Activated naive CD8-positive, alpha-beta T cell treated with anti-CD3 and anti-CD28 coated beads, Interleukin-2, amount 50 U/mL, for 24 hours (primary cell): ENCODE measurements at regions not wholly inside any gene's neighbourhood (a gene's known extent, or its start where the extent isn't known, plus 50 kb on each side); places are given as distances from the start of the nearest gene placed in this dataset.

Source experiments
- ATAC-seq: fragments of 150-1000 bp; cut with Tn5 transposase; one replicate; pipeline ENCODE4 v1.10.0; 2021
- DNase-seq: peaks from one replicate; pipeline ENCODE4 v3.0.0; 2021
- H3K27ac Mint-ChIP-seq: one replicate; pipeline ENCODE4 v1.8.0; 2021; ENCODE audit warnings: mild to moderate bottlenecking, mixed read lengths
- H3K27me3 Mint-ChIP-seq: one replicate; pipeline ENCODE4 v1.8.0; 2021; ENCODE audit warnings: mixed read lengths
- H3K36me3 Mint-ChIP-seq: one replicate; pipeline ENCODE4 v1.8.0; 2021; ENCODE audit warnings: low read depth, mixed read lengths
- H3K4me1 Mint-ChIP-seq: one replicate; pipeline ENCODE4 v1.8.0; 2021; ENCODE audit warnings: mixed read lengths
- H3K4me3 Mint-ChIP-seq: one replicate; pipeline ENCODE4 v1.8.0; 2021; ENCODE audit warnings: mild to moderate bottlenecking, moderate library complexity, mixed read lengths
- H3K9me3 Mint-ChIP-seq: one replicate; pipeline ENCODE4 v1.8.0; 2021; ENCODE audit warnings: mixed read lengths

- Mint-ChIP-seq H3K9me3 (no peaks in the 10 kb centered on the region), H3K27me3 (no peaks in the 10 kb centered on the region), H3K27ac (no peak overlapping the region), H3K4me1 (no peaks in the 10 kb centered on the region), H3K36me3 (no peaks in the 10 kb centered on the region), H3K4me3 (no peak overlapping the region)
- ATAC-seq (no peak), DNase-seq (no peak)
Measured at GRCh38 chr3:117887901-117888300, 1146.7 kb downstream of the IGSF11 start.

- Mint-ChIP-seq H3K27ac (no peak overlapping the region), H3K9me3 (no peaks in the 10 kb centered on the region), H3K4me1 (no peaks in the 10 kb centered on the region), H3K36me3 (no peaks in the 10 kb centered on the region), H3K27me3 (no peaks in the 10 kb centered on the region), H3K4me3 (no peak overlapping the region)
- ATAC-seq (no peak), DNase-seq (no peak)
Measured at GRCh38 chr3:117892431-117892841, 1142.2 kb downstream of the IGSF11 start.

- Mint-ChIP-seq H3K9me3 (peaks cover 5% of the 10 kb centered on the region), H3K4me1 (no peaks in the 10 kb centered on the region), H3K36me3 (no peaks in the 10 kb centered on the region), H3K4me3 (no peak overlapping the region), H3K27me3 (no peaks in the 10 kb centered on the region), H3K27ac (no peak overlapping the region)
- DNase-seq, result no peak
- no peak for ATAC-seq
Measured at GRCh38 chr3:117893001-117893400, 1141.6 kb downstream of the IGSF11 start.

GRCh38 chr3:117893638-117894037 lies 1141.0 kb downstream of the IGSF11 start:
- no peaks in the 10 kb centered on the region for H3K36me3 Mint-ChIP-seq
- H3K9me3 Mint-ChIP-seq, result peaks cover 7% of the 10 kb centered on the region
- no peak overlapping the region for H3K27ac Mint-ChIP-seq
- ATAC-seq (no peak), DNase-seq (no peak)
- H3K4me3 Mint-ChIP-seq, result no peak overlapping the region
- no peaks in the 10 kb centered on the region for H3K27me3 Mint-ChIP-seq
- H3K4me1 Mint-ChIP-seq, result no peaks in the 10 kb centered on the region

GRCh38 chr3:117898722-117899522 lies 1135.7 kb downstream of the IGSF11 start:
- H3K9me3 Mint-ChIP-seq, result peaks cover 15% of the 10 kb centered on the region
- DNase-seq (no peak), ATAC-seq (no peak)
- H3K36me3 Mint-ChIP-seq, result no peaks in the 10 kb centered on the region
- H3K4me1 Mint-ChIP-seq, result no peaks in the 10 kb centered on the region
- no peak overlapping the region for H3K4me3 Mint-ChIP-seq
- H3K27me3 Mint-ChIP-seq, result no peaks in the 10 kb centered on the region
- no peak overlapping the region for H3K27ac Mint-ChIP-seq

GRCh38 chr3:117903226-117903625 lies 1131.4 kb downstream of the IGSF11 start:
- Mint-ChIP-seq H3K9me3 (peaks cover 8% of the 10 kb centered on the region), H3K27ac (no peak overlapping the region), H3K4me1 (no peaks in the 10 kb centered on the region), H3K27me3 (no peaks in the 10 kb centered on the region), H3K36me3 (no peaks in the 10 kb centered on the region), H3K4me3 (no peak overlapping the region)
- no peak for DNase-seq
- no peak for ATAC-seq

- Mint-ChIP-seq H3K4me1 (no peaks in the 10 kb centered on the region), H3K27ac (no peak overlapping the region), H3K27me3 (no peaks in the 10 kb centered on the region), H3K4me3 (no peak overlapping the region), H3K36me3 (no peaks in the 10 kb centered on the region), H3K9me3 (peaks cover 3% of the 10 kb centered on the region)
- DNase-seq (no peak), ATAC-seq (no peak)
Measured at GRCh38 chr3:117910820-117911521, 1123.7 kb downstream of the IGSF11 start.

GRCh38 chr3:117912352-117912751 lies 1122.3 kb downstream of the IGSF11 start:
- Mint-ChIP-seq H3K9me3 (peaks cover 3% of the 10 kb centered on the region), H3K27me3 (no peaks in the 10 kb centered on the region), H3K4me1 (no peaks in the 10 kb centered on the region), H3K36me3 (no peaks in the 10 kb centered on the region), H3K27ac (no peak overlapping the region), H3K4me3 (no peak overlapping the region)
- DNase-seq (no peak), ATAC-seq (no peak)

GRCh38 chr3:117914540-117915100 lies 1120.0 kb downstream of the IGSF11 start:
- no peak overlapping the region for H3K27ac Mint-ChIP-seq
- H3K9me3 Mint-ChIP-seq, result peaks cover 2% of the 10 kb centered on the region
- H3K27me3 Mint-ChIP-seq, result no peaks in the 10 kb centered on the region
- no peak overlapping the region for H3K4me3 Mint-ChIP-seq
- H3K4me1 Mint-ChIP-seq, result no peaks in the 10 kb centered on the region
- no peaks in the 10 kb centered on the region for H3K36me3 Mint-ChIP-seq
- ATAC-seq, result no peak
- no peak for DNase-seq

GRCh38 chr3:117916839-117917238 lies 1117.8 kb downstream of the IGSF11 start:
- Mint-ChIP-seq H3K27me3 (no peaks in the 10 kb centered on the region), H3K36me3 (no peaks in the 10 kb centered on the region), H3K4me3 (no peak overlapping the region), H3K9me3 (no peaks in the 10 kb centered on the region), H3K4me1 (no peaks in the 10 kb centered on the region), H3K27ac (no peak overlapping the region)
- ATAC-seq (no peak), DNase-seq (no peak)

GRCh38 chr3:117919621-117920020 lies 1115.0 kb downstream of the IGSF11 start:
- no peaks in the 10 kb centered on the region for H3K27me3 Mint-ChIP-seq
- DNase-seq, result no peak
- H3K27ac Mint-ChIP-seq, result no peak overlapping the region
- H3K4me3 Mint-ChIP-seq, result no peak overlapping the region
- no peak for ATAC-seq
- H3K4me1 Mint-ChIP-seq, result no peaks in the 10 kb centered on the region
- no peaks in the 10 kb centered on the region for H3K36me3 Mint-ChIP-seq
- no peaks in the 10 kb centered on the region for H3K9me3 Mint-ChIP-seq

GRCh38 chr3:117920253-117920898 lies 1114.3 kb downstream of the IGSF11 start:
- H3K27ac Mint-ChIP-seq, result no peak overlapping the region
- H3K4me1 Mint-ChIP-seq, result no peaks in the 10 kb centered on the region
- H3K36me3 Mint-ChIP-seq, result no peaks in the 10 kb centered on the region
- DNase-seq, result no peak
- no peaks in the 10 kb centered on the region for H3K9me3 Mint-ChIP-seq
- no peak for ATAC-seq
- H3K27me3 Mint-ChIP-seq, result no peaks in the 10 kb centered on the region
- no peak overlapping the region for H3K4me3 Mint-ChIP-seq

- H3K27me3 Mint-ChIP-seq, result no peaks in the 10 kb centered on the region
- H3K4me3 Mint-ChIP-seq, result no peak overlapping the region
- ATAC-seq (no peak), DNase-seq (no peak)
- no peak overlapping the region for H3K27ac Mint-ChIP-seq
- no peaks in the 10 kb centered on the region for H3K9me3 Mint-ChIP-seq
- H3K4me1 Mint-ChIP-seq, result no peaks in the 10 kb centered on the region
- no peaks in the 10 kb centered on the region for H3K36me3 Mint-ChIP-seq
Measured at GRCh38 chr3:117921411-117921810, 1113.2 kb downstream of the IGSF11 start.

- Mint-ChIP-seq H3K36me3 (no peaks in the 10 kb centered on the region), H3K4me3 (no peak overlapping the region), H3K9me3 (no peaks in the 10 kb centered on the region), H3K27ac (no peak overlapping the region), H3K4me1 (no peaks in the 10 kb centered on the region), H3K27me3 (no peaks in the 10 kb centered on the region)
- DNase-seq (no peak), ATAC-seq (no peak)
Measured at GRCh38 chr3:117922039-117922438, 1112.6 kb downstream of the IGSF11 start.

GRCh38 chr3:117926819-117927218 lies 1107.8 kb downstream of the IGSF11 start:
- H3K27ac Mint-ChIP-seq, result no peak overlapping the region

More at GRCh38 chr3:117926819-117927218, 1107.8 kb downstream of the IGSF11 start:
- ATAC-seq (no peak), DNase-seq (no peak)
- H3K4me1 Mint-ChIP-seq, result no peaks in the 10 kb centered on the region
- H3K4me3 Mint-ChIP-seq, result no peak overlapping the region
- no peaks in the 10 kb centered on the region for H3K27me3 Mint-ChIP-seq
- no peaks in the 10 kb centered on the region for H3K36me3 Mint-ChIP-seq
- no peaks in the 10 kb centered on the region for H3K9me3 Mint-ChIP-seq
